COLO829 (cell line): ENCODE measurements at regions not wholly inside any gene's neighbourhood (a gene's known extent, or its start where the extent isn't known, plus 50 kb on each side); places are given as distances from the start of the nearest gene placed in this dataset.
"Not testable (repeated sequence)": the region's sequence is repeated elsewhere in the genome, so short reads cannot be mapped to it uniquely, and the experiment has no call there.

Source experiments
- DNase-seq: peaks from one replicate; pipeline ENCODE4 v3.0.0; 2012; ENCODE audit warnings: low spot score

DNA sequence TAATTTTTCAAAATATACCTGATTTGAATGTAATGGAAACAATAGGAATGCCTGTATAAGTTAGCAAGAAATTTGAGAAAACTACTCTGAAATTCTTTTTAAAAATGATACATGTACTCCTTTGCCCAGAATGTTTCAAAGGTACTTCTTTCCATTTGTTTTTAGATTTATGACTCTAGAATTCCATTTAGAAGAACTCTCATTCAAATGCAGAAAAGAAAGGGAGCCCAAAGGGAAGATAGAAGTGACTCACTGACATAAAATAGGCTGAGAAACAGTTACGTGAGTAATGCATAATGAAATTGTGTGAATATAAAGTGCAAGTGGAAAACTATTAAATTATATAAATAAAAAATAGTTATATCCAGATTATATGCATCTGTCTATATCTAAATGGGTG, 926.3 kb downstream of the TAF11L14 start:
- DNase-seq, result no peak

DNA sequence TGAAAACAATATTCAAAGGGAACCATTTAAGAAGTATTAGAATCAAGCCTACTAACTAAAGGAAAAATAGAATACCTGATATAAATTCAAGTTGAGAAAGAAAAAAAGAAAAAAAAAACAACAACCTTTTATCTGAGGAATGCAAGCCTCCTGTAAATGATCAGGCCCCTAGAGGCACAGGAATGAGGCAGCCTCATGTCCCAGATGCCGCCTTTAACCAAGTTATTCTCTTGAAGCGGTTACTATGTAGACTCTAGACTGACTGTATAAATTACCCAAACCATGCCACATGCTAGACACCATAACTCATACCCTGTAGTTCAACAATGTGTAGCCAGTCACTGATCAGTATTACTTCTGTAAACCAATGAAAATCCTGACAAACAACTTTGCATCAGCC, 929.6 kb downstream of the TAF11L14 start:
- no peak for DNase-seq

DNA sequence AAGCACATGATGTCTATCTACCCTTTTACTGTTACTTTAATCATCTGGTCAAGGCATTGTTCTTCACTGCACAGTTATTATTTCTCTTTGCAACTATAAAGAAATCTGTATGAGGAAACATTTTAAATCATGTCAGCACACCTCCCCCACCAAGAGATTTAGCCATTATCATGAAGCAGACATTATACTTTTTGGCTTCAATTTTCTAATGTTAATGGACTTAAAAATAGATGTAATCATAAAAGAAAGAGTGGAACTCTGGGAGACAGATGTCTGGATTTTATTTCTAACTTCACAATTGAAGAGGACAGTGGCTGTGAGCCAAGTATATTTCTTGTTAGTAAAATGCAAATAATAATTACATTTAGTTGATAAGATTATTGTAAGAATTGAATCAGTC, 932.4 kb downstream of the TAF11L14 start:
- DNase-seq, result no peak

DNA sequence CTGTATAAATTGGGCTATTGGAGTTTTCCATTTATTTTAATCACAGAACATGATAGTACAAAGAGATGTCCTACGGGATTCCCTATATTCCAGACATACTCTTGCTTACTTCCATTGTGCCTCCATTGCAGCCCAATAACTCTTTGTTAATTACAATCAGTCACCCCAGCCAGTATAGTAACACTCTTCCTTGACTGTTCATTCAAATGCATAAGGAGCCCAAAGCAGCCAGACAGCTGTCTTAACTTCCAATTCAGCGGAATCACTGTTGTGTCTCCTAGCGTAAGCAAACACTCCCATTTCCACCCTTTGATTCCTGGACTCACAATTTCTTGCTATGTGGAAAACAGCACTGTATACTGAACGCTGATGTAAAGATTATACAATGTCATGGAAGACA, 942.3 kb downstream of the TAF11L14 start:
- no peak for DNase-seq

DNA sequence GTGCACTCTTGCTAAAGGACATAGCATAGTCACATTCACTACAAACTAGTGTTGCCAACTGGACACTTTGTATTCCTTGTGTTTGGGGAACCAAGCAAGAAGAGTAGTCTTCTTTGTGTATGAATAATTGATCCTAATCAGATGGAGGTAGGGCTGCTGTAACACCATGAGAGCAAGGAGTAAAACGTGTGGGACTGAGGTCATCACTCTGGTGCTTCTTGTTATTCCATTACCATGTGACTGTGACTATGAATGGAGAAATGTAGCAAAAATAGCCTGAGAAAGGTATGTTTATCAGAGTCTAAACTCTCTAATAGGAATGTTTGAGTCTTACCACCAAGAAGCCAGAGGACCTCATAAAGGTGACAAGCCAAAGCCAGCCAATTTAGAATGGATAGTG, 966.9 kb downstream of the TAF11L14 start:
- no peak for DNase-seq

DNA sequence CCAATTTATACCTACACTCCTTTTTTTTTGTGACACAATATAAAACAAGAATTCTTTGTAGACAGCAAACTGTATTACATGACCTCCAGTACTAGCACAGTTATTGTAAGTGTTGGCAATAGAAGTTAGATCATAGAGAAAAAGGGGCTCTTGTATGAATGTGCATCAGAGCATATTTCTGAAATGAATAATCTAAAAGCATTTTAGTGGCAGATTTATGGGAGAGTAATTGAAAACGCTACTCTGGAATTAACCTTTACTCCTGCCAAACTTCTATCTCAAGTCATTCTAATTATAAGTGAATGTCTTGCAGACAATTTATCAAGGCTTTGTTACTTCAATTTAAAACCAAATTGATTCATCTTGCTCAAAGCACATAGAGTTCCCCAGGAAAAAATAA, 968.1 kb downstream of the TAF11L14 start:
- DNase-seq, result no peak

DNA sequence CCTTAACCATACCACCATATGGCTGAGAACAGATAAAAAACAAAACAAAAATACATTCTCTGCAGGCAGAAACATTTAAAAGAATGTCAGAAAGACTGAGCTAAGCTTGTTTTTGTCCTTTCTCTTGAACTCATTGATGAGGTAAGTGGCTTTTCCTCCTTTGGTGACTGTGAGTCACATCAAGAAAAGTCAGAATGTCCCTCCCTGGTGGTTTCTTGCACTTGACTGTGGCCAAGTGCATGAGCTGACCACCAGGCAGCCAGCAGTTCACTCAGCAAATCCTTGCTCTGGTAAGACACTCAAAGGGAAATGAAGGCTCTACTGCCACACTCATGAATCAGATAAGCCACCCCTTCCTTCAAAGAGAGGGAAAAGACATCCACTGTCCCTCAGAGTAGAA, 970.9 kb downstream of the TAF11L14 start:
- DNase-seq, result no peak

DNA sequence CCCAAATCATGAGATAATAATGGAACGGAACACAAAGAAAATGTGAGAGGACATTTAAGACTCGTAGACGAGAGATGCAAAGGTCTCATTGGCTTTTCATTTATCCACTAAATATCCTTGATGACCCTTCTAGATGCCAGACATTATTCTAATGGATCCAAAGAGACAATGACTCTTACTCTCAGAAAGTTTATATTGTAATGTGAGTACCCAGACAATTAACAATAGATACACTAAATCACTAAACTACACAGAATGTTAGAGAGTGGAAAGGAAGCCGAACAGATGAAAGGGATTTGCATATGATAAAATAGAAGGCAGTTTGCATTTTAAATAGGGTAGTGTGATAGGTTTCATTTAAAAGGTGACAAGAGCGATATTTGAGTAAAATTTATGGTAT, 973.3 kb downstream of the TAF11L14 start:
- DNase-seq, result no peak

DNA sequence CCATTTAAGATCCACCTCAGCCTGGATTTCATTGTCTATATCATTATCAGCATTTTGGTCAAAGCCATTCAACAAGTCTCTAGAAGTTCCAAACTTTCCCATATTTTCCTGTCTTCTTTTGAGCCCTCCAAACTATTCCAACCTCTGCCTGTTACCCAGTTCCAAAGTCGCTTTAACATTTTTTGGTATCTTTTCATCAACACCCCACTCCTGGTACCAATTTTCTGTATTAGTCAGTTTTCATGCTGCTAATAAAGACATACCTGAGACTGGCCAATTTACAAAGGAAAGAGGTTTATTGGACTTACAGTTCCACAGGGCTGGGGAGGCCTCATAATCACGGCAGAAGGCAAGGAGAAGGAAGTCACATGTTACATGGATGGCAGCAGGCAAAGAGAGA, 982.9 kb downstream of the TAF11L14 start:
- not testable (repeated sequence) for DNase-seq

DNA sequence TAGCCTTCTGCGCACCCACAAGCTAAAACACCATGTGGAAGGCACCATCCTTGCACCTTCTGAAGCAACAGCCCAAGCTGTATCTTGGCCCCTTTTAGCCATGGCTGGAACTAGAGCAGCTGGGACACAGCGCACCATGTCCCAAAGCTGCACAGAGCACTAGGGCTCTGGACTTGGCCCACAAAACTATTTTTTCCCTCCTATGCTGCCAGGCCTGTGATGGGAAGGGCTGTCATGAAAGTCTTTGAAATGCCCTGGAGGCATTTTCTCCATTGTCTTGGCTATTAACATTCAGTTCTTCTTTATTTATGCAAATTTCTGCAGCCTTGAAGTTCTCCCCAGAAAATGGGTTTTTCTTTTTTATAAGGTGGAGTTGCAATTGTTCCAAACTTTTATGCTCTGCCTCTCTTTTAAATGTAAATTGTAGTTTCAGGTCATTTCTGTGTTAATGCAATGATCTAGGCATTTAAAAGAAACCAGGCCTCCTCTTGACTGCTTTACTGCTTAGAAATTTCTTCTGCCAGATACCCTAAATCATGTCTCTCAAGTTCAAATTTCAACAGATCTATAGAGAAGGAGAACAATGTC, 996.3 kb downstream of the TAF11L14 start:
- no peak for DNase-seq

DNA sequence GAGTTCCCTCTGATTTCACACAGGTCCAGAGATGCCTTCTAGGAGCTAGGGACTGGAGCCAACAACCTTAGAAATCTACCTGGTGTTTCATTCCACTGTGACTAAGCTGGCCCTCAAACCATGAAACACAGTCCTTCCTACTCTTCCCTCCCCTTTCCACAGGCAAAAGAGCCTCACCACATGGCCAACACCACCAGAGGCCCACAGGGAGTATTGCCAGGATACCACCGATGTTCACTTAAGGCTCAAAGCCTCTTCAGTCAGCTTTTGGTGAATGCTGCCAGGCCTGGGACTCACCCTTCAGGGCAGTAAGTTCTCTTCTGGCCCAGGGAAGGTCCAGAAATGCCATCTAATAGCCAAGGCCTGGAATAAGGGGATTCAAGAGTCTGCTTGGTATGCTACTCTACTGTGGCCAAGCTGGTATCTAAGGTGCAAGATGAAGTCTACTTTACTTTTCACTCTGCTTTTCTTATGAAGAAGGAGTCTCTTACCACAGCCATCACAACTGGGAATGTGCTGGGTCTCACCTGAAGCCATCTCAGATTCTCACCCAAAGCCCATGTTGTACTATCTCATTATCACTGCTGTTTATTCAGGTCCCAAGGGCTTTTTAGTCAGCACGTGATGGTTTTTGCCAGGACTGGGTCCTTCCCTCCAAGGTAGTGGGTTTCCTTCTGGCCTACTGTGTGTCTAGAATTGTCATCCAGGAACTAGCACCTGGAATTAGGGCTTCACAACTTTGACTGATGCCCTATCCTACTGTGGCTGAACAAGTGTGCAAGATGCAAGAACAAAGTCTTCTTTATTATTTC, 1018.4 kb downstream of the TAF11L14 start:
- no peak for DNase-seq

DNA sequence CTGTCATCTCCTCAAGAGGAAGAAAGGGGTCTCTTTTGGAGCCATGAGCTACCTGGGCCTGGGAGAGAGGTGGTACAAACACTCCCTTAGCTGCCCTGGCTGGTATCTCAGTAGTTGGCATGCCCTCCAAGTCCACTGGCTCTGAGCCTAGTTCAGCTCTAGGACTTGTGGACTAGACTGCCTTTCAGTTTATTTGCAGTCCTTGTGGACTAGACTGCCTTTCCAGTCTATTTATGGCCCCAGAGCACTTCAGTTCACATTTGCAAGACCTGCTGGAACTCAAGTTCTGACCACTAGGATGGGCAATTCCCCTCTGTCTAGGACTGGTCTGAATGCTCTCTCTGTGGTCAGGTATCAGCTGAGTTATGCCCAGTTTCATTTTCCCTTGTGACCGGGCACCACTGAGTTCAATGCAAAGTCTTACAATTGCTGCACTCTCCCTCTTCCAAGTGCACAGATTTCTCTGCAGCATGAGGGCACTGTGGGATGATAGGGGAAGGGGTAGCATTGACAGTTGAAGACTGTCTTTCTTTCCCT, 1019.0 kb downstream of the TAF11L14 start:
- DNase-seq, result no peak

DNA sequence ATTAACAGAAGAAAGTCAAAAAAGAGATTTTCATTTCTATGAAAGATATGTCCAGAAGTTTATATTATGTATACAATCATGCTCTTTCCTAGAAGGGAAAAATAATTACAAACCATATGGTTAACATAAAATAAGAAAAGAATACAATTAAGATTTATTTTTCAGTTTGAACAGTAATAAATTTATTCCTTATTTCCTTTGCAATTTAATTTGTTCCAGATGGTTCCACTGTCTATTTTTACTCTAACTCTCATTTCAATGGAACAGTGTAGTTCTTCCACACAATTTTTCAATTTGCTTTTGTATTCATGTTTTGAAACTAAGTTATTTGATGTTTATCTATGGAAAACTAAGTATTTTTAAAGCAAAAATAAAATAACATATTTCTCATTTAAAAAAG, 1026.3 kb downstream of the TAF11L14 start:
- no peak for DNase-seq

DNA sequence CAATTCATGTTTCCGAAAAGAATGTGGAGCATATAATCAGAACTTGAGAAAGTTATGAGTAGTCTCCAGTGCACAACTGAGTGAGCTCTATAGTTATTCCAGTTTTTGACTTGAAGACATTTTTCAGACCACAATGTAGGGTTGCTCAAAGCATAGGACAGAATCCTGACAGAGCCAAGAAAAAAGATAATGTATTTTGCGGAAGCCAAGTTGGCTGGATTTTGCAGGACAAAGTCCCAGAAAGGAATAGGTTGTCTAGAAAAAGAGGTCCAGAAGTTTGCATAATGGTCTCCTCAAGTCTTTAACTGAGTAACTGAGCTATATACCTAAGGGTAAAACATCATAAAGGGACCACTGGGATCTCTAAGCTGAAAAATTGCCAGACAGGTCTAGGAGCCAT, 1028.0 kb downstream of the TAF11L14 start:
- no peak for DNase-seq

DNA sequence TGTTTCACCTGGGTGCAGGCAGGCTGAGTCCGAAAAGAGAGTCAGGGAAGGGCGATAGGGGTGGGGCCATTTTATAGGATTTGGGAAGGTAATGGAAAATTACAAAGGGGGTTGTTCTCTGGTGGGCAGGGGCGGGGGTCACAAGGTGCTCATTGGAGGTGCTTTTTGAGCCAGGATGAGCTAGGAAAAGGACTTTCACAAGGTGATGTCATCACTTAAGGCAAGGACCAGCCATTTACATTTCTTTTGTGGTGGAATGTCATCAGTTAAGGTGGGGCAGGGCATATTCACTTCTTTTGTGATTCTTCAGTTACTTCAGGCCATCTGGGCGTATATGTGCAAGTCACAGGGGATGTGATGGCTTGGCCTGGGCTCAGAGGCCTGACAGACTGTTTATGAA, 1040.0 kb downstream of the TAF11L14 start:
- DNase-seq, result not testable (repeated sequence)

DNA sequence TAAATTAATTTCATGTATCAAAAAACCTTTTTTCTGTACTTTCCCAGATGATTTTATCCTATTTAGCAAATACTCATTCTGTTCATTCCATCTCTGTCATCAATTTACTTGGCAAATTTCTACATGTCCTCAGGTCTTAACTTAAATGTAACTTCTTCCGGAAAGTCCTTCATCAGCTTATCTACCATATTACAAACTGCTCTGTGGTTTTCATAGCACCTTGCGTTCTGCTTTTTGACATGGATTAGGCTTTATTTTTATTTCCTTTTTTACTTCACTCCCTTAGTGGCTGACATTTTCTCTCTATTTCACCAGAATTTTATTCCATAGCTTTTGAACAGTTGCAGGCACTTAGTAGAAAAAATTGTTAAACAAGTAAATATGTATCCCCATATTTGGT, 1040.8 kb downstream of the TAF11L14 start:
- DNase-seq, result no peak

DNA sequence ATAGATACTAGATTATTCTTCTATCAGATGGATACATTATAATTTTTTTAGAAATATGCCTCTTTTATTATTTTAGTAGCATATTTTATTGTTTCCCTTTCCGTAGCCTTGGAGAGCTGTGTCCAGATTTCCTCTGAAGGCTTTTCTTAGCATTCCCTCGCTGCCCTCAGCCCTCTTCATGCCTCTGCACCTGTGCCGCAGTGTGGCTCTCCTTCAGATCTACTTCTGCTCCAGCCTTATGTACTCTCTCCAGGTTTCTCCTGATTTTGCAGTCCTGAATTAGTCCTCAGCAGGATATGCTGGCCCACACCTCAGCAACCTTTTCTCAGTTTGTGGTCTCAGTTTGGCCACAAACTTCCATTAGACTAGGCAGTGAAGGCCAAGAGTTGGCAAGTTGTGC, 1052.0 kb downstream of the TAF11L14 start:
- DNase-seq, result no peak

DNA sequence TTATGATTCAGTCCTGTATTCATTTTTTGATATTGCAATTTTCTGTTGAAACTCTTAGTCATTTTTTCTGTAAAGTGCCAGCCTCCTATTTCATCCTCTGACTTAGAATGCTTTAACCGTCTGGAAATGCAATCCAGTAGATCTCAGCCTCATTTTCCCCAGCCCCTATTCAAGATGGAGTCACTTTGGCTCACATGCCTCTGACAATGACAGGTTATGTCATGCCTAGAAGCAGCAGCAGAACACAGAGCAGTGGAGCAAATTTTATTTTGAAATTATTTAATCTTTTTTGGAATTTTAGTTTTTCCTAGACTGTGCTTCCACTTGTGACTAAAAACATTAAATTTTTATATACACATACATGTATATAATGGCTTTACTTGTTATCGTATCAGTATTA, 1053.2 kb downstream of the TAF11L14 start:
- no peak for DNase-seq

DNA sequence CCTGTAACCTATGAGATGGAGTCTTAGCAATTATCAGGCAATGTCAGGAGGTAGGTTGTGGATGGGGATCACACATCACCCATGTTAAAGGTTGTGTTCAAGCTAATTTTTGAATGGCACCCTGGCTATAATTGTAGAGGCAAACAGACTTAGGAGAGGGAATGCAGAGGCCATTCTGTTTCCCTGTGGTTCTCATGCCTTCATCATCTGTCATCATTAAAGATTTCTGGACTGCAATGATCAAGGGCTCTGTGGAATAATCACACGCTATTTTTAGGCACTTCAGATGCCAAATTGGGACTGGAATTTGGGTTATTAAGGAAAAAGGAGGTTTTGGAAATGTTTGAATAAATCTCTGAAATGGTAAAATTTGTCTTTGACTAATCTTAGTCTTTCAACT, 1065.4 kb downstream of the TAF11L14 start:
- DNase-seq, result no peak

DNA sequence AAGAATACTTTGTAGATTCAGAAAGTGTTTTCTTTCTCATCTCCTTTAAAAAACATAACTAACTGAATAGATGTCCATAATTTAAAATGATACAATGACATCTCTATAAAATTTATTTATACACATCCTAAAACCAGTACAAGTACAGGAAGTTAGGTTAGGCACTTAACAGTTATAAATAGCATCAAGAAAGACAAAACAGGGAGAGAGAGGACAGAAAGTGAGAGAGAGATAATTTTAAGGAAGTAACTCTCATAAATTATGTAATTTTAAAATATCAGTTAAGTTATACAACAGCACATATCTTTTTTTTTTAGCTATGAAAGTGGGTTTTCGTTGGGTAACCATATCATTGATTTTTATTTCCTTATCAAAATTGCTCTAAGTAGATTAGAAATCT, 1068.6 kb downstream of the TAF11L14 start:
- no peak for DNase-seq

DNA sequence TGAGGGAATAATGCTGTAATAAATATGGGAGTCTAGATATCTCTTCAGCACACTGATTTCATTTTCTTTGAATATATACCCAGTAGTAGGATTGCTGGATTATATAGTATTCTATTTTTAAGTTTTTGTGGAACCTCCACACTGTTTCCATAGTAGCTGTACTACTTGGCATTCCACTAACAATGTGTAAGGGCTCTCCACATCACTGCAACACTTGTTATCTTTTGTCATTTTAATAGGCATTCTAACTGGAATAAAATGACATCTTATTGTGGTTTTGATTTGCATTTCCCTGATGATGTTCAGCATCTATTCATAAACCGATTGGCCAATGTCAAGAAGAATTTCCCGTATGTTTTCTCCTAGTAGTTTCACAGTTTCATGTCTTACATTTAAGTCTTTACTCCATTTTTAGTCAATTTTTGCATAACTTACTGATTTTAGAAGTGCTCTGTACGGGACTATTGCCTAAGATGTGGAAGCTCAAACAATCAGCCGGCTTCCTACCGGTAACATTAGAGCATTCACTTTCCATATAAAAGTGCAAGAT, 1078.8 kb downstream of the TAF11L14 start:
- DNase-seq, result no peak

DNA sequence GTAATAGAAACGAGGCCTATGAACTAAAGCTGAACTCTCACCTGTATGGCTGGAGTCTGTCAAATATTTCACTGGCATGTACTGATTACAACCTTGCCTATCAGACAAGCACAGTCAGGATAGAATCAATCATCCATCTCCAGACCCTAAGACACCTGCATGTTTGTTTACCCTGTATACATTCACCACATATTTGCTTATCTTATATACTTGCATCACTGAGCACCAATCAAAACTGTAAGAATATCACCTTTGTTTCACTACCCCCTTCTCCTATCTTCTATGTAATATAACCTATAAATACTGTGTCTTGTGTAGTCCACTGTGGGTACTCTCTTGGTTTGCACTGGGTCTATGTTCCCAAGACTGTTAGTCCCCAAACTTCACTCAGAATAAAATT, 1085.7 kb downstream of the TAF11L14 start:
- DNase-seq, result no peak
